ENCODE measurements at regions not wholly inside any gene's neighbourhood (a gene's known extent, or its start where the extent isn't known, plus 50 kb on each side); places are given as distances from the start of the nearest gene placed in this dataset.

- intact Hi-C loops (cut with DNase I; ENCODE audit: low total_unique reads): no loop called here
- no peak overlapping the region for H3K27ac ChIP-seq
- no peak for DNase-seq (ENCODE audit: low spot score in 2 of 2)
- peaks cover 7 to 17% of the 10 kb centered on the region in 2 donors for H3K9me3 ChIP-seq
- no peaks in the 10 kb centered on the region for H3K36me3 ChIP-seq
- H3K4me1 ChIP-seq: no peaks in the 10 kb centered on the region
- TF ChIP-seq POLR2AphosphoS5 (IDR thresholded peaks at IDR 0.05): no peak
- no peak for TF ChIP-seq POLR2A (IDR thresholded peaks at IDR 0.05)
- TF ChIP-seq CTCF (IDR thresholded peaks at IDR 0.05): no peak
- no peak overlapping the region for H3K4me3 ChIP-seq
- no peaks in the 10 kb centered on the region for H3K27me3 ChIP-seq
Measured at GRCh38 chr12:40581889-40582288, 110.3 kb upstream of the CNTN1 start.

GRCh38 chr12:40583743-40584142 is 108.5 kb upstream of the CNTN1 start:
- Histone ChIP-seq H3K9me3 (peaks cover 7 to 17% of the 10 kb centered on the region in 2 donors), H3K27ac (no peak overlapping the region), H3K4me1 (no peaks in the 10 kb centered on the region), H3K4me3 (no peak overlapping the region), H3K27me3 (no peaks in the 10 kb centered on the region), H3K36me3 (no peaks in the 10 kb centered on the region)
- intact Hi-C loops (cut with DNase I; ENCODE audit: low total_unique reads): no loop called here
- TF ChIP-seq CTCF (IDR thresholded peaks at IDR 0.05) (no peak), POLR2A (IDR thresholded peaks at IDR 0.05) (no peak), POLR2AphosphoS5 (IDR thresholded peaks at IDR 0.05) (no peak)
- no peak for DNase-seq (ENCODE audit: low spot score in 2 of 2)

GRCh38 chr12:40584763-40585162 is 107.5 kb upstream of the CNTN1 start:
- TF ChIP-seq CTCF (IDR thresholded peaks at IDR 0.05) (no peak), POLR2A (IDR thresholded peaks at IDR 0.05) (no peak), POLR2AphosphoS5 (IDR thresholded peaks at IDR 0.05) (no peak)
- no peak overlapping the region for H3K27ac ChIP-seq
- intact Hi-C loops (cut with DNase I; ENCODE audit: low total_unique reads): no loop called here
- no peaks in the 10 kb centered on the region for H3K4me1 ChIP-seq
- DNase-seq (ENCODE audit: low spot score in 2 of 2): no peak
- no peaks in the 10 kb centered on the region for H3K27me3 ChIP-seq
- H3K4me3 ChIP-seq: no peak overlapping the region
- no peaks in the 10 kb centered on the region for H3K36me3 ChIP-seq
- peaks cover 7 to 25% of the 10 kb centered on the region in 2 donors for H3K9me3 ChIP-seq

- Histone ChIP-seq H3K4me3 (no peak overlapping the region), H3K27me3 (no peaks in the 10 kb centered on the region), H3K9me3 (peaks cover 2 to 13% of the 10 kb centered on the region in 2 donors), H3K36me3 (no peaks in the 10 kb centered on the region), H3K27ac (no peak overlapping the region), H3K4me1 (no peaks in the 10 kb centered on the region)
- intact Hi-C loops (cut with DNase I; ENCODE audit: low total_unique reads): no loop called here
- DNase-seq (ENCODE audit: low spot score in 2 of 2): no peak
- TF ChIP-seq CTCF (IDR thresholded peaks at IDR 0.05) (no peak), POLR2AphosphoS5 (IDR thresholded peaks at IDR 0.05) (no peak), POLR2A (IDR thresholded peaks at IDR 0.05) (no peak)
Measured at GRCh38 chr12:40586823-40587222, 105.4 kb upstream of the CNTN1 start.

GRCh38 chr12:40587421-40587820 is 104.8 kb upstream of the CNTN1 start:
- Histone ChIP-seq H3K27ac (no peak overlapping the region), H3K4me3 (no peak overlapping the region), H3K9me3 (peaks cover 0 to 10% of the 10 kb centered on the region in 2 donors), H3K4me1 (no peaks in the 10 kb centered on the region), H3K27me3 (no peaks in the 10 kb centered on the region), H3K36me3 (no peaks in the 10 kb centered on the region)
- intact Hi-C loops (cut with DNase I; ENCODE audit: low total_unique reads): no loop called here
- no peak for DNase-seq (ENCODE audit: low spot score in 2 of 2)
- TF ChIP-seq POLR2AphosphoS5 (IDR thresholded peaks at IDR 0.05) (no peak), CTCF (IDR thresholded peaks at IDR 0.05) (no peak), POLR2A (IDR thresholded peaks at IDR 0.05) (no peak)

Measured in breast epithelium (tissue), 4 donors.